HL-60 (cell line): ENCODE measurements at regions not wholly inside any gene's neighbourhood (a gene's known extent, or its start where the extent isn't known, plus 50 kb on each side); places are given as distances from the start of the nearest gene placed in this dataset.

Source experiments
- GABPA ChIP-seq: IDR thresholded peaks from 2 replicates; pipeline ENCODE4 v1.6.1; 2012; ENCODE audit warnings: low read depth
- POLR2AphosphoS5 ChIP-seq: IDR thresholded peaks from 2 replicates; pipeline ENCODE4 v1.6.1; 2012; ENCODE audit warnings: low read depth
- SPI1 ChIP-seq: IDR thresholded peaks from 2 replicates; pipeline ENCODE4 v1.6.1; 2012; ENCODE audit warnings: low read depth, mild to moderate bottlenecking, borderline replicate concordance
- TF ChIP-seq, protein P1 (sequence below): IDR thresholded peaks from 2 replicates; pipeline ENCODE4 v1.6.1; 2012; ENCODE audit warnings: low read depth; ENCODE audit not compliant: insufficient replicate concordance
- TF ChIP-seq, protein P2 (sequence below): IDR thresholded peaks from one replicate; pipeline ENCODE4 v1.5.1; 2011; ENCODE audit warnings: low read length, control low read depth, inconsistent platforms; ENCODE audit not compliant: insufficient read depth

DNA sequence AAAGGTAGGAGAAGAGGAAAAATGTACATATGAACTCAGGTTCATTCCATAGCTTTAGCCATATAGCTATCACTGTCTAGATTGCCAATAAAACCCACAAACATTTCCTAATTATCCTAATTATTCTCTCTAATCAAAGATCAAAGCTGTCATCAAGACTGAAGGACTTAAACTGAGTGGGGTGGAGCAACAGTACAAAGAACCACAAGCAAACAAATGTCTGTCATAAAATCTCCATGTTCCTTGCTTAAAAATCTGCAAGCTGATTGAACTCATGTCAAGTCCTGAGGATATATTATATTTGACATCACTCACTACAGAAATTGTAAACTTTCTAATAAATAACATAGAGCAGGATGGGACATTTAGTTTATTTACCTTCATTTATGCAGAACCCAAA is 315.9 kb downstream of the SNX13 start:
- TF ChIP-seq, protein P1, sequence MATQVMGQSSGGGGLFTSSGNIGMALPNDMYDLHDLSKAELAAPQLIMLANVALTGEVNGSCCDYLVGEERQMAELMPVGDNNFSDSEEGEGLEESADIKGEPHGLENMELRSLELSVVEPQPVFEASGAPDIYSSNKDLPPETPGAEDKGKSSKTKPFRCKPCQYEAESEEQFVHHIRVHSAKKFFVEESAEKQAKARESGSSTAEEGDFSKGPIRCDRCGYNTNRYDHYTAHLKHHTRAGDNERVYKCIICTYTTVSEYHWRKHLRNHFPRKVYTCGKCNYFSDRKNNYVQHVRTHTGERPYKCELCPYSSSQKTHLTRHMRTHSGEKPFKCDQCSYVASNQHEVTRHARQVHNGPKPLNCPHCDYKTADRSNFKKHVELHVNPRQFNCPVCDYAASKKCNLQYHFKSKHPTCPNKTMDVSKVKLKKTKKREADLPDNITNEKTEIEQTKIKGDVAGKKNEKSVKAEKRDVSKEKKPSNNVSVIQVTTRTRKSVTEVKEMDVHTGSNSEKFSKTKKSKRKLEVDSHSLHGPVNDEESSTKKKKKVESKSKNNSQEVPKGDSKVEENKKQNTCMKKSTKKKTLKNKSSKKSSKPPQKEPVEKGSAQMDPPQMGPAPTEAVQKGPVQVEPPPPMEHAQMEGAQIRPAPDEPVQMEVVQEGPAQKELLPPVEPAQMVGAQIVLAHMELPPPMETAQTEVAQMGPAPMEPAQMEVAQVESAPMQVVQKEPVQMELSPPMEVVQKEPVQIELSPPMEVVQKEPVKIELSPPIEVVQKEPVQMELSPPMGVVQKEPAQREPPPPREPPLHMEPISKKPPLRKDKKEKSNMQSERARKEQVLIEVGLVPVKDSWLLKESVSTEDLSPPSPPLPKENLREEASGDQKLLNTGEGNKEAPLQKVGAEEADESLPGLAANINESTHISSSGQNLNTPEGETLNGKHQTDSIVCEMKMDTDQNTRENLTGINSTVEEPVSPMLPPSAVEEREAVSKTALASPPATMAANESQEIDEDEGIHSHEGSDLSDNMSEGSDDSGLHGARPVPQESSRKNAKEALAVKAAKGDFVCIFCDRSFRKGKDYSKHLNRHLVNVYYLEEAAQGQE = no peak
- TF ChIP-seq, protein P2, sequence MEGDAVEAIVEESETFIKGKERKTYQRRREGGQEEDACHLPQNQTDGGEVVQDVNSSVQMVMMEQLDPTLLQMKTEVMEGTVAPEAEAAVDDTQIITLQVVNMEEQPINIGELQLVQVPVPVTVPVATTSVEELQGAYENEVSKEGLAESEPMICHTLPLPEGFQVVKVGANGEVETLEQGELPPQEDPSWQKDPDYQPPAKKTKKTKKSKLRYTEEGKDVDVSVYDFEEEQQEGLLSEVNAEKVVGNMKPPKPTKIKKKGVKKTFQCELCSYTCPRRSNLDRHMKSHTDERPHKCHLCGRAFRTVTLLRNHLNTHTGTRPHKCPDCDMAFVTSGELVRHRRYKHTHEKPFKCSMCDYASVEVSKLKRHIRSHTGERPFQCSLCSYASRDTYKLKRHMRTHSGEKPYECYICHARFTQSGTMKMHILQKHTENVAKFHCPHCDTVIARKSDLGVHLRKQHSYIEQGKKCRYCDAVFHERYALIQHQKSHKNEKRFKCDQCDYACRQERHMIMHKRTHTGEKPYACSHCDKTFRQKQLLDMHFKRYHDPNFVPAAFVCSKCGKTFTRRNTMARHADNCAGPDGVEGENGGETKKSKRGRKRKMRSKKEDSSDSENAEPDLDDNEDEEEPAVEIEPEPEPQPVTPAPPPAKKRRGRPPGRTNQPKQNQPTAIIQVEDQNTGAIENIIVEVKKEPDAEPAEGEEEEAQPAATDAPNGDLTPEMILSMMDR = no peak
- TF ChIP-seq POLR2AphosphoS5 = no peak
- no peak for TF ChIP-seq SPI1
- TF ChIP-seq GABPA = no peak
